Midbrain (tissue), 1 donor: ENCODE measurements at regions not wholly inside any gene's neighbourhood (a gene's known extent, or its start where the extent isn't known, plus 50 kb on each side); places are given as distances from the start of the nearest gene placed in this dataset.

ENCODE experiments used
- DNase-seq: peaks from one replicate; lab custom pipeline; 2025; lab: John Stamatoyannopoulos, UW

- DNase-seq: no peak
These were observed 1360.1 kb upstream of the CDH6 start for GRCh38 chr5:29833394-29833793.

DNA sequence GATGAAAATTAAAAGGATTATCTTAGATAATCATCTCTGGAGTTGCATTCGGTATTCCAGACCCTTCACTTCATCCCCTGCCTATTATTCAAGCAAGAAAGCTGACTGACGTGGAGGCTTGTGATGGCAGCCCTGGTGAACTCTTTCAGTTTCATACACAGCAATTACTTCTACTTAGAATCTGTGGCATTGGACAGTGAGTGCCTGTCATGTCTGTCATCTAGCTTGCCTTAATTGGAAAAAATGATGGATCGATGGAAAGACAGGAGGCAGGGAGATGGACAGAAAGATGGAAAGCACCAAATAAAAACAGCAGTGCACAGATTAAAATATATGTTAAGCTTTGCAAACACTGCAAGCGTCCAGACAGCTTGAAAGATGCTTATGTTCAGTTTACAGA is 1371.0 kb upstream of the CDH6 start:
- no peak for DNase-seq

DNA sequence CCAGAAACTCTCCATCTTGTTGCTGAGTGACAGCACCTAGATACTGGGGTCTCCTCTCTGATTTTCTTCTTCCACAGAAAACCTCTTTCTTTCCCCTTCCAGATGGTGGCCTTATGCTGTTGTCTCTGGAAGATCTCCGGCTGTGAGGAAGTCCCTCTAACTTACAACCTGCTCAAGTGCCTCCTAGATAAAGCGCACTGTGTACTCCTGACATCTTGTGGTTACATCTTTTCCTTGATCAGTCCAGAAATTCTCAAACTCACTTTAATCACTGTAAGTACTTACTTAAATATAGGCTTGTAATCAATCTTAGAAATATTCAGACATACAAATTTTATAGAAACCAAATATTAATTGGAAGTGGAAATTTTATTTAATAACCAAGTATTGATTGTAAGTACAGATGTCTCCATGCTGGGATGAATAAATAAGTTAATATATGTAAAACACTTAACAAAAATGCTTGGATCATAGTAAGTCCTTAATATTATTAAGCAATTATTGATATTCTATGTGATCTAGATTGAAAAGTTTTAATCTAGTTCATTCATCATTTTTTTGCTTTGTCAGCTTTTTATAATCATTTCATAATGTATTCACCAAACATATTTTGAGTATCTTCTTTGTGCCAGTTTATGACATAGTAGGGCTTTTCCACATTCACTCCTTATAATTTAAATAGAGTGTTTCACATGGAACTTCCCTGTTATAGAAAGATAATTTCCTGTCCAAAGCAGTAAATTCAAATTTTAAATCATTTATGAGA is 1381.4 kb upstream of the CDH6 start:
- DNase-seq: no peak

GRCh38 chr5:29805804-29806203 is 1387.7 kb upstream of the CDH6 start:
- no peak for DNase-seq

- DNase-seq: no peak
These were observed 1392.7 kb upstream of the CDH6 start for GRCh38 chr5:29800752-29801151.

DNA sequence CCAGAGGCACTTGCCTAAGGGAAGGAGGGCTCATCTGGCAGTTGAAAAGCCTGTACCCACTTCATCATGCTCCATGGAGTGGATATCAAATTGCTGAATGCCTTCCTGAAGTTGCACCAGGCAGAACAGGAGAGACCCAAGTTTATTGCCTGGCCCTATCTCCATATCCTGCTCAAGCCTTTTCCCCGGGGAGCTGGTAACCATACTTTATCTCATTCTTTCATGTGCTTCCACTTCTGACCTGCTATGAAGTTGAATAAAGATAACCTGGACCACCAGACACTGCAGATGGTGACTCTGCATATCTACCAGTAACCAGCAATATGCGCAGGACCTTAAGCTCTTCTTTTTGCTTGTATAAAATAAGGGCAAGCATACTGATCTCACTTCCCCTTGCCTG is 1397.5 kb upstream of the CDH6 start:
- no peak for DNase-seq

GRCh38 chr5:29795096-29795652 is 1398.3 kb upstream of the CDH6 start:
- no peak for DNase-seq

DNA sequence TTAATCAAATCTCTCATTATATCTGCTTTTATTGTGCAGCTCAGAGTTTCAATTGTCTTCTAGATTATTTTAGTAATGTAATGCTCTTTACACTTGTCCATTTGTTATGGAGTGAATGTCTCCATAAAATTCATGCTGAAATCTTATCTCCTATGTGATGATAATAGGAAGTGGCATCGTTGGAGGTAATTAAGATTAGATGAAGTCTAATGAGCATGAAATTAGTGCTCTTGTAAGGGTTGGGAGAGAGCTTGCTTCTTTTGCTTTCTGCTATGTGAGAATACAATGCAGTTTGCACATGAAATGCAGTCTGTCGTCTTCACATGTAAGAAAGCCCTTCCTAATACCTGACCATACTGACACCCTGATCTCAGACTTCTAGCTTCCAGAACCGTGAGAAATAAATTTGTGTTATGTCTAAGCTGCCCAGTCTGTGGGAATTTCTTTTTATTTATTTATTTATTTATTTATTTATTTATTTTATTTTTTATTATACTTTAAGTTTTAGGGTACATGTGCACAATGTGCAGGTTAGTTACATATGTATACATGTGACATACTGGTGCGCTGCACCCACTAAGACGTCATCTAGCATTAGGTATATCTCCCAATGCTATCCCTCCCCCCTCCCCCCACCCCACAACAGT is 1399.2 kb upstream of the CDH6 start:
- DNase-seq: no peak

DNA sequence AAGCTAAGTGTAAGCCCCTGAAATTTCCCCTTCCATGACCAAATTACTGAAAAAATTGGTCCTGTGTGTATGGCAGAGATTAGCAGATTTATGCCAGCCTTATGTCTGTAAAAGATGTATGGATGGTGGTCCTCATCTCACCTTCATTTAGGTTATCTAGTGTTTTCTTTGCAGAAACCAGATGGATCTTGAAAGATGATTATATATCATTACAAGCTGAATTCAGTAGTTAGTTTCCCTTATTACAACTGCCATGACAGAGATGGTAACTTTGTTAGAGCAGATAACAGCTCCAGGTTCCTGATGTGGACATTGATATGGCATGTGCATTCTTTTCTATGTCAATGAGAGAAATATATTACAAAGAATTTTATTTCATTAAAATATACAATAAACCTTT is 1403.2 kb upstream of the CDH6 start:
- DNase-seq: no peak

DNA sequence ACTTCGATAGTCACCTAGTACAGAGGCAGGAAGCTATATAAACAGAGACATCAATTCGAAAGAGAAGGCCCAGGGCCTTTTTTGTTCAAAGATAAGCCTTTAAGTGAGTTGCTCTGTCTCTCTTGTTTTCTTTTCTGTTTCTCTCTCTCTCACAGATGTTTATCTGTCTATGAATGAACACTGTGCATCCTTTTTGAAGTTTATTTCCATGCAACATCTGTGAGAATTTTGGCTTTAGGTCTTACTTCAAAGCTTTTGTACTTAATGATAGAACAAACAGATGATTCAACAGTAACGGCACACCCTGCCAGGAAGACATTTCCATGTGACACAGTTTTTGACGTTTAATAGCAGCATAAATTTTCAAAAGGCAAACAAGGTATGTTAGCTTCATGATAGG is 1413.1 kb upstream of the CDH6 start:
- no peak for DNase-seq

- DNase-seq: no peak
These were observed 1414.3 kb upstream of the CDH6 start for GRCh38 chr5:29779141-29779540.

DNA sequence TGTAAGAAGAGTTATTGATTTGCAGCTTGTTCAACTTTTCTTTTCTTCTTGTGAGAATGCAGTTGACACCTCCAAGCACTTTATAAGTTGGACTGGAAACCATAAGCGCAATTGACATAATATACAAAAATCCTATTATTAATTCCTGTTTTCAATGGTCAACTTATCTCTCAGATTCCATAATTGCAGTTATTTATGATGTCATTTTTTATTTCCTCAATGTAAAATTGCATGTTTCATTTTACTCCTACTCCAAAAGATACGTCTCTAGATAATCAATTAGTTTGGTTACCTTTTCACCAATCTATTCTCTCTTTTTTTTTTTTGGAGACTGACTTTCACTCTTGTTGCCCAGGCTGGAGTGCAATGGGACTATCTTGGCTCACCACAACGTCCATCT is 1416.1 kb upstream of the CDH6 start:
- no peak for DNase-seq

- no peak for DNase-seq
These were observed 1422.5 kb upstream of the CDH6 start for GRCh38 chr5:29770936-29771335.

DNA sequence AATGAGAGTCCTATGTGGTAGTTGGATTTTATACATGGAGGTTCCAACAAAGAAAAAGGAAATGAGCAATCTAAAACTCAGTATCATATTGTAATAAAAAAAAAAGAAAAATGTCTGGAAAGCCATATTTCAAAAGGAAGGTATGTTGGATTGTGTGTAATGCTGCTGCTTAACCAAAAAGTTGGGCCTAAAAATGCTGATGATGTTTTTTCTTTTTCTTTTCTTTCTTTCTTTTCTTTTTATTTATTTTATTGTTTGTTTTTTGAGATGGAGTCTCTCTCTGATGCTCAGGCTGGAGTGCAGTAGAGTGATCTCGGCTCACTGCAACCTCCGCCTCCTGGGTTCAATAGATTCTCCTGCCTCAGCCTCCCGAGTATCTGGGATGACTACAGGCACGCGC is 1424.0 kb upstream of the CDH6 start:
- DNase-seq: no peak

DNA sequence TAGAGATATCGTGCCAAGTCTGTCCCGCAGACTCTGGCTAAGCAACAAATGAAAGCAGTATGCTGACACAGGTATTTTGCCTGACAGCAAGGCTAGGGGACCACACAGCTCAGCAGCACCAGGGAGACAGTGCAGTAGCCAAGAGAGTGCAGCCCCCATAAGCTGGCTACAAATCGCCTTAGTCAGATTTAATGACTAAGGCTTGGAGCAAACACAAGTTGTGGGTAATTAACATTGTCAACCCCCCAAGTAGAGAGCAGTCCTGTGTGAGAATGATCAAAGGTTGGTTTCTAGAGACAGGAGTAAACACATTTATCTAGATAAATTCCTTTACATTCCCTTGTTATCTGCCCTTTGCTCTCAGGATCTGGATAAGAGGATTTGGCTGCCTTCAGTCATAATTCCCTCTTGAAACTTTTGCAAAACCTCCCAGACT is 1434.5 kb upstream of the CDH6 start:
- DNase-seq: no peak

DNA sequence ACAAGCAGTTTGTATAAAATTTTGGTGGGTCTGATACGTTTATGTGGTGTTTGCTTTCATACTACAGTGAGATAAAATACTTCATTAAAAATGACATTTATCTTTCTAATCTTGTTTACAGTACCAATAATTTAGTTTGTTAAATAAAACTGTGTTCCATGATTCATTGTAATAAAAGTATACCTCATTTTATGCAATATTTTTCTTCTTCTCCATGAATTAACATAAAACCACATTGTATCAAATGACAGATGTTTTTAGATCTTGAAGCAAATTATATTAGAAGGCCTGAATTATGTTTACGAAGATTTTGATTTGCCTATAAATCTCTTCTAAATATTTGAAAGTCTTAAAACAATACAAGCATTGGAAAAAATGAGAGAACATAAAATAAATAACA is 1443.0 kb upstream of the CDH6 start:
- DNase-seq: no peak

- no peak for DNase-seq
These were observed 1448.9 kb upstream of the CDH6 start for GRCh38 chr5:29744618-29745017.

- DNase-seq: no peak
These were observed 1472.5 kb upstream of the CDH6 start for GRCh38 chr5:29720954-29721353.

- DNase-seq: no peak
These were observed 1474.3 kb upstream of the CDH6 start for GRCh38 chr5:29719171-29719570.

- DNase-seq: no peak
These were observed 1478.3 kb upstream of the CDH6 start for GRCh38 chr5:29715167-29715566.

DNA sequence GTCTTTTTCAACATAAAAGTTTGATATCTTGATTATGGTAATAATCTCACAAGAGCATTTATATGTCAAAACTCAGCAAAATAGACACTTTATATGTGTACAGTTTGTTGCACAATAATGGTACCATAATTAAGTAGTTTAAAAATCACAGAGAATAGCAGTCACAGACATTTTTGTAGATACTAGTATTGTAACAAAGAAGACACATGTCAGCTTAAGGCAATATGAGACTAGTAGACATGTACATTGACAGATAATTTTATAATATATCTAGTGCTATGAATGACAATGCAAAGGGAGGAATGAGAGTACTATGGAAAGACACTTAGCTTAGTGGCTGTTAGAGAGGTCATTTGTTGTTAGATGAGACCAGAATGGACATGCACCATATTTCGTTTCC is 1490.6 kb upstream of the CDH6 start:
- no peak for DNase-seq

DNA sequence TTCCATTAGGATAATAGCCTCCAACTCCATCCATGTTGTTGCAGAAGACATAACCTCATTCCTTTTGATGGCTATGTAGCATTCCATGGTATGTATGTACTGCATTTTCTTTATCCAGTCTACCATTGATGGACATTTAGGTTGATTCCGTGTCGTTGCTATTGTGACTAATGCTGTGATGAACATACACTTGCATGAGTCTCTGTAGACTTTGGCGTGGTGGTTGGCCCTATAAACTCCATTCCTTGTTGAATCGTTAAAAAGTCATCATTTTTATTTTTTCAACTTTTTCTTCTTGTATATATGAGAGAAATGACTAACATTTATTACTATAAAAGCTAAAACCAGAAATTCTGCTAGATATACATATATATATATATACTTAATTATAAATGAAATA is 1491.9 kb upstream of the CDH6 start:
- no peak for DNase-seq

DNA sequence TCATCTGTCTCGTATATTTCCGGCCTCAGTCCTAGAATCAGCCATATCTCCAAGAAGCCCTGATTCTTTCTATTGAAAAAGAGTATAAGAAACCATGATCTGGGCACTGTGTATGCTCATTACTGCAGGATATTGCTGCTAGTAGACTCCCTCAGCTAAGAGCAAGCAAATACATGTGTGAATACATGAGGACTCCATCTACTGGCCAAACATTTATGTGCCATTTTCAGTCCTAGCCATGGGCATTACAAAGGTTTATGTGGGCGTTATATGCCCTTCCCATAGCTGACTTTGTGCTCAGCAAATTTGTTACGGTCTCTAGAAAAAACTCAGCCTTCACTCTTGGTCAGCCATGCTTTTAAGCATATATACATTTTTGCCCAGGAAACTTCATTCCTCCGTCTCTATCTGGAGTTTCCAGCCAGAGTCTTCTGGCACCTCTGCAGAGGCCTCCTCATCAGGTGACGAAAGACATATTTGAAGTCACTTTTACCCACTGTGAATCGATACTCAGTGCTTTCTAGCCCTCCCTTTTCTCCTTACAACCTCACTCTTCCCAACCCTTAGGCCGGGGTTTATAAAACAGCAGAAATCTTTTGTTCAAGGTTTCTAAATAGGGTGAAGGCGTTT is 1495.6 kb upstream of the CDH6 start:
- no peak for DNase-seq
